ENCODE measurements at regions not wholly inside any gene's neighbourhood (a gene's known extent, or its start where the extent isn't known, plus 50 kb on each side); places are given as distances from the start of the nearest gene placed in this dataset.

- H3K4me1 ChIP-seq (ENCODE audit: insufficient read depth, low read length): no peaks in the 10 kb centered on the region
- ChIA-PET CTCF (ENCODE audit: low intra/inter-chr PET ratio, low total read pairs) (no interaction called here), POLR2A (no interaction called here)
- no peak for ATAC-seq
- no peaks in the 10 kb centered on the region for H4K20me1 ChIP-seq (ENCODE audit: insufficient read depth, low read length)
- H2AFZ ChIP-seq (ENCODE audit: low read length): no peak overlapping the region
- no peak overlapping the region for H3K9ac ChIP-seq (ENCODE audit: insufficient read depth, low read depth, low read length)
- no peak for FAIRE-seq
- no peaks in the 10 kb centered on the region; a peak in 1 of 5 replicates for H3K27me3 ChIP-seq (ENCODE audit: control insufficient read depth in 1 of 2, insufficient read depth in 2 of 2, low read length in 2 of 2)
- peaks cover 11% of the 10 kb centered on the region; the same call in 1 of the 2 replicates for H3K9me3 ChIP-seq (ENCODE audit: low read length)
- H3K4me3 ChIP-seq (replicated peaks in 1 of 3; ENCODE audit: insufficient read depth in 1 of 3, low read depth in 2 of 3, low read length in 3 of 3): no peak overlapping the region
- BruUV-seq (replicated peaks): no TSS peak
- no peak for DNase-seq (ENCODE audit: low spot score)
- no peak overlapping the region for H3K27ac ChIP-seq (ENCODE audit: extremely low read length, insufficient read depth, low read length)
- no peaks in the 10 kb centered on the region for H3K79me2 ChIP-seq (ENCODE audit: insufficient read depth, low read length)
- no peaks in the 10 kb centered on the region for H3K36me3 ChIP-seq (replicated peaks in 1 of 2; ENCODE audit: control insufficient read depth in 1 of 2, insufficient read depth in 2 of 2, low read length in 2 of 2)
- in situ Hi-C loops (cut with HindIII; ENCODE audit: extremely low pct_ligation_motif_present, low pct_unique_long_range_greater_than_20kb) (no loop called here), intact Hi-C loops (cut with micrococcal nuclease; ENCODE audit: unreplicated experiment) (no loop called here)
- no peak overlapping the region for H3K4me2 ChIP-seq (ENCODE audit: low read depth, low read length)
- TF ChIP-seq FOXM1 (CRISPR knock-in tag; IDR thresholded peaks at IDR 0.05) (no peak), ZNF281 (CRISPR knock-in tag; IDR thresholded peaks at IDR 0.05; ENCODE audit: borderline replicate concordance) (no peak), CEBPB (IDR thresholded peaks at IDR 0.05; ENCODE audit: borderline replicate concordance, low read depth, low read length) (0 out of 2 replicates have a peak, but pooled peaks have one; percentile 28)
These were observed 101.7 kb upstream of the PRMT6 start for GRCh38 chr1:106954661-106955229.

- FAIRE-seq (no peak), DNase-seq (ENCODE audit: low spot score) (no peak), ATAC-seq (no peak)
- no TSS peak for BruUV-seq (replicated peaks)
- no peaks in the 10 kb centered on the region for H4K20me1 ChIP-seq (ENCODE audit: insufficient read depth, low read length)
- intact Hi-C loops (cut with micrococcal nuclease; ENCODE audit: unreplicated experiment) (no loop called here), in situ Hi-C loops (cut with HindIII; ENCODE audit: extremely low pct_ligation_motif_present, low pct_unique_long_range_greater_than_20kb) (no loop called here)
- no peak overlapping the region for H2AFZ ChIP-seq (ENCODE audit: low read length)
- no peak overlapping the region for H3K9ac ChIP-seq (ENCODE audit: insufficient read depth, low read depth, low read length)
- H3K79me2 ChIP-seq (ENCODE audit: insufficient read depth, low read length): no peaks in the 10 kb centered on the region
- no peak overlapping the region for H3K4me3 ChIP-seq (replicated peaks in 1 of 3; ENCODE audit: insufficient read depth in 1 of 3, low read depth in 2 of 3, low read length in 3 of 3)
- peaks cover 15% of the 10 kb centered on the region; the same call in 1 of the 2 replicates for H3K9me3 ChIP-seq (ENCODE audit: low read length)
- TF ChIP-seq ZBTB7B (CRISPR knock-in tag; IDR thresholded peaks at IDR 0.05) (no peak), ATF3 (CRISPR knock-in tag; IDR thresholded peaks at IDR 0.05) (no peak), MTA1 (CRISPR knock-in tag; IDR thresholded peaks at IDR 0.05; ENCODE audit: borderline replicate concordance) (no peak), E2F2 (CRISPR knock-in tag; IDR thresholded peaks at IDR 0.05; ENCODE audit: borderline replicate concordance) (no peak), ZNF543 (CRISPR knock-in tag; IDR thresholded peaks at IDR 0.05) (no peak), SRSF9 (IDR thresholded peaks at IDR 0.05; ENCODE audit: borderline replicate concordance, insufficient read depth, low read depth, low read length, poor library complexity, severe bottlenecking) (no peak)
- ChIA-PET CTCF (ENCODE audit: low intra/inter-chr PET ratio, low total read pairs) (no interaction called here), POLR2A (no interaction called here)
- no peaks in the 10 kb centered on the region for H3K36me3 ChIP-seq (replicated peaks in 1 of 2; ENCODE audit: control insufficient read depth in 1 of 2, insufficient read depth in 2 of 2, low read length in 2 of 2)
- H3K4me2 ChIP-seq (ENCODE audit: low read depth, low read length): no peak overlapping the region
- H3K27me3 ChIP-seq (ENCODE audit: control insufficient read depth in 1 of 2, insufficient read depth in 2 of 2, low read length in 2 of 2): no peaks in the 10 kb centered on the region; a peak in 1 of 5 replicates
- no peak overlapping the region for H3K27ac ChIP-seq (ENCODE audit: extremely low read length, insufficient read depth, low read length)
- WGBS (ENCODE audit: low lambda C conversion rate): 0% methylated on average over 1 of the region's 1 CpG
- no peaks in the 10 kb centered on the region for H3K4me1 ChIP-seq (ENCODE audit: insufficient read depth, low read length)
These were observed 99.8 kb upstream of the PRMT6 start for GRCh38 chr1:106956721-106957120.
